ENCODE measurements at regions not wholly inside any gene's neighbourhood (a gene's known extent, or its start where the extent isn't known, plus 50 kb on each side); places are given as distances from the start of the nearest gene placed in this dataset.
A peak's percentile ranks its signal among the peaks of the same experiment; 100 is the strongest.

- Histone ChIP-seq H3K36me3 (ENCODE audit: control insufficient read depth in 2 of 3, insufficient read depth in 3 of 3, low read length in 3 of 3) (no peaks in the 10 kb centered on the region), H3K4me3 (ENCODE audit: low read length in 3 of 3) (no peak overlapping the region)
- no peak for DNase-seq
Measured at GRCh38 chr6:67369679-67370078, 1265.4 kb upstream of the ADGRB3 start.

GRCh38 chr6:67362976-67363375 lies 1272.1 kb upstream of the ADGRB3 start:
- H3K4me1 ChIP-seq (ENCODE audit: control insufficient read depth in 2 of 3, insufficient read depth in 2 of 3, low read depth in 1 of 3, low read length in 3 of 3) = no peaks in the 10 kb centered on the region
- H3K9ac ChIP-seq (ENCODE audit: low read length in 3 of 3) = no peak overlapping the region
- H3K36me3 ChIP-seq (ENCODE audit: control insufficient read depth in 2 of 3, insufficient read depth in 3 of 3, low read length in 3 of 3) = no peaks in the 10 kb centered on the region
- H3K27me3 ChIP-seq (ENCODE audit: control insufficient read depth, insufficient read depth, low read length) = no peaks in the 10 kb centered on the region
- DNase-seq (no peak), FAIRE-seq (no peak)
- no peak overlapping the region for H3K4me3 ChIP-seq (ENCODE audit: low read length in 3 of 3)
- no peaks in the 10 kb centered on the region for H3K9me3 ChIP-seq (ENCODE audit: control insufficient read depth in 2 of 3, insufficient read depth in 1 of 3, low read length in 3 of 3)
- intact Hi-C loops (cut with DNase I) = no loop called here
- no peak for TF ChIP-seq CTCF (IDR thresholded peaks at IDR 0.05; ENCODE audit: borderline replicate concordance, extremely low read depth, insufficient read depth)
- no peak overlapping the region for H3K27ac ChIP-seq (ENCODE audit: low read depth in 2 of 2, low read length in 2 of 2)

More at GRCh38 chr6:67369679-67370078, 1265.4 kb upstream of the ADGRB3 start:
- H3K9ac ChIP-seq (ENCODE audit: low read length in 3 of 3) = no peak overlapping the region
- H3K9me3 ChIP-seq (ENCODE audit: control insufficient read depth in 2 of 3, insufficient read depth in 1 of 3, low read length in 3 of 3) = no peaks in the 10 kb centered on the region
- no peak for TF ChIP-seq CTCF (IDR thresholded peaks at IDR 0.05; ENCODE audit: borderline replicate concordance, extremely low read depth, insufficient read depth)
- H3K4me1 ChIP-seq (ENCODE audit: control insufficient read depth in 2 of 3, insufficient read depth in 2 of 3, low read depth in 1 of 3, low read length in 3 of 3) = no peaks in the 10 kb centered on the region
- intact Hi-C loops (cut with DNase I) = no loop called here
- no peak overlapping the region for H3K27ac ChIP-seq (ENCODE audit: low read depth in 2 of 2, low read length in 2 of 2)
- H3K27me3 ChIP-seq (ENCODE audit: control insufficient read depth, insufficient read depth, low read length) = no peaks in the 10 kb centered on the region
- FAIRE-seq = no peak

GRCh38 chr6:67361264-67361663 lies 1273.8 kb upstream of the ADGRB3 start:
- Histone ChIP-seq H3K9me3 (ENCODE audit: control insufficient read depth in 2 of 3, insufficient read depth in 1 of 3, low read length in 3 of 3) (no peaks in the 10 kb centered on the region), H3K4me3 (ENCODE audit: low read length in 3 of 3) (no peak overlapping the region), H3K27ac (ENCODE audit: low read depth in 2 of 2, low read length in 2 of 2) (no peak overlapping the region), H3K9ac (ENCODE audit: low read length in 3 of 3) (no peak overlapping the region), H3K27me3 (ENCODE audit: control insufficient read depth, insufficient read depth, low read length) (no peaks in the 10 kb centered on the region), H3K36me3 (ENCODE audit: control insufficient read depth in 2 of 3, insufficient read depth in 3 of 3, low read length in 3 of 3) (no peaks in the 10 kb centered on the region), H3K4me1 (ENCODE audit: control insufficient read depth in 2 of 3, insufficient read depth in 2 of 3, low read depth in 1 of 3, low read length in 3 of 3) (no peaks in the 10 kb centered on the region)
- FAIRE-seq (no peak), DNase-seq (no peak)
- TF ChIP-seq CTCF (IDR thresholded peaks at IDR 0.05; ENCODE audit: borderline replicate concordance, extremely low read depth, insufficient read depth) = no peak
- intact Hi-C loops (cut with DNase I) = no loop called here

GRCh38 chr6:67358241-67358640 lies 1276.8 kb upstream of the ADGRB3 start:
- intact Hi-C loops (cut with DNase I) = no loop called here
- Histone ChIP-seq H3K9ac (ENCODE audit: low read length in 3 of 3) (no peak overlapping the region), H3K27me3 (ENCODE audit: control insufficient read depth, insufficient read depth, low read length) (no peaks in the 10 kb centered on the region), H3K36me3 (ENCODE audit: control insufficient read depth in 2 of 3, insufficient read depth in 3 of 3, low read length in 3 of 3) (no peaks in the 10 kb centered on the region), H3K9me3 (ENCODE audit: control insufficient read depth in 2 of 3, insufficient read depth in 1 of 3, low read length in 3 of 3) (no peaks in the 10 kb centered on the region), H3K4me1 (ENCODE audit: control insufficient read depth in 2 of 3, insufficient read depth in 2 of 3, low read depth in 1 of 3, low read length in 3 of 3) (no peaks in the 10 kb centered on the region), H3K4me3 (ENCODE audit: low read length in 3 of 3) (no peak overlapping the region), H3K27ac (ENCODE audit: low read depth in 2 of 2, low read length in 2 of 2) (no peak overlapping the region)
- TF ChIP-seq CTCF (IDR thresholded peaks at IDR 0.05; ENCODE audit: borderline replicate concordance, extremely low read depth, insufficient read depth) = no peak
- FAIRE-seq (no peak), DNase-seq (peak in 1 of 5 donors; percentile 4)
